ENCODE measurements at regions not wholly inside any gene's neighbourhood (a gene's known extent, or its start where the extent isn't known, plus 50 kb on each side); places are given as distances from the start of the nearest gene placed in this dataset.

DNA sequence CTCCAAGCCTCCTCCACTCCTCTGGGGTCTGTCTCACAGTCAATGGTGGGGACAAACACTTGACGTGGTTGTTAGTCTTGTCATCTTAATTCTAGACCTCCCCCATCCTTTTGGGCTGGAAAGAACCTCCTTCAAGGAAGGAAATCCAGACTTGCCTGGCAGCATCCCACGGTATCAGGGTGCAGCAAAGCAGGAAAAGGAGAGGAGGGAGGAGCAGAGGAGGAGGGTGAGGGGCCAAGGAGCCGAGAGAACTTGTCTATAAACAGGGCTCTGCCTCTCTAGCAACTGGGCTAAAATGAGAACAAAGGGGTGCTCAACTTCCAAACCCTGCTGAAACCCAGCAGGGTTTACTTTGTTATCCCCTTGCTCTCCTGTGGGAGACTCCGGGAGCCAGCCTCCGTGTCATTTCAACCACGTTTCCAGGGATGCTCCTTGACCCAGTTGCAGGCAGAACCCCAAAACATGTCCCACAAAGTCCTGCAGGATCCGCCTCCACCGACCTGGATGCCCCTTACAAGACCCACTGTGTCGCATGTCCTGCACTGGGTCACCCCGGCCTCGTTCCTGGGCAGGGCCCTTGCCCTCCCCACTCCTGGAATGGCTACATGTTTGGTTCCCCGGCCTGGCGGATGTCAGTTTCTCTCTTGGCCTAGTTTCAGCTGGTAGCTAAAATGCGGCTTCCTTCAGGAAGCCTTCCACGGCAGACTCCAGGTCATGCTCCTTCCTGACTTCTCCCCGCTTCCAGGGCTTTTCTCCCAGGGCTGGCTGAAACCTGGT, 69.7 kb upstream of the MGMT start:
- DNase-seq, result no peak

DNA sequence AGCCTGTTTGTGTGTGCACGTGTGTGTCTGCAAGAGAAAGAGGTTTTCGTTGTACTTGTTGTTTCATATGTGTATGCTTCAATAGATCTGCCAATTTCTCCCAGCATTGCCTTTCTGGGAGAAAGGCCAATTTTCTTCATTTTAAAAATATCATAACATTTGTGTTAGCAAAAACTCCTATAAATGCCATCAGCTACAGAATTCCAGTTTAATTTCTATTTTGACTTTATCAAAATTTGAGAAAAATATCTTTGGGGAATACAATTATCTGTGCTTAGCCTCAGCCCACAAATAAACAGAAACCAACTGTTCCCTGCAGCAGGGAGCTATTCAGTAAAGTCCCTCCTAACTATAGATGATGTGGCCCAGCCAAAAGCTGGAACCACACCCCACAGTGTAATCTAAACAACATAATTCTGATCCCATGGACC, 68.3 kb upstream of the MGMT start:
- DNase-seq, result no peak

DNA sequence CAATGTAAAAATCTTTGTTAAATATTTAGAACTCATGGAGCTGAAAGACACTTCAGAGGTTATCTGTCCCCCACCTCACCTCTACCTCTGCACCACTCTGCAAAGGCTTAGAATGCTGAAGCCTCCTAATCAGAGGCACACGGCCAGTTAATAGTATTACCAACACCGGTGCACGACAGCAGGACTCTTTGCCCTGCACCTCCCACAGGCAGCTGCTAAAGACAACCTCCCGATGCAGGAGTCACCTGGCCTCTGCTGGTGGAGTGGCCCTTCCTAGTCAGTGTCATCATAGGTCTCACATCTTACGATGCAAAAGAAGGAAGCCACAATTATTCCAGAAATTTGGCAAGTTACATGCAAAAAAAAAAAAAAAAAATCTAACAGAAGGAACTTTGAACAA, 66.6 kb upstream of the MGMT start:
- DNase-seq, result no peak

DNA sequence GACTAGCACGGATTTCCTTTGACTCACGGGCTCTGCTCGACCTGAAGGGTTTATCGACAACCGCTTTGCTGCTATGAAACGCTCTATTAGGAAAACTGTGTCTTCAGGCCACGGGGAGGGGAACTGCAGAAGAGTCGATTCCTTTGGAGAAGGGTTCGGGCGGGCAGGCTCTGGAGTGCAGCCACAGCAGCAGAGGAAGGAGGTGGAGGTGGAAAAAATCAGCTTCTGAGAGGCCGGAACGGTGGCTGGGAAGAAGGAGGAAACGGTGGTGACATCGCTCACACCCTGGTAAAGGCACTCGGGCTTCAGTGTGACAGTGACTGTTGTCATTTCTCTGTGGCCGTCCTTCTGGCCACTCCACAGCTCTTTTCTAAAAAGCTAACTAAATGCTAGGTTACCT, 64.6 kb upstream of the MGMT start:
- DNase-seq, result no peak

DNA sequence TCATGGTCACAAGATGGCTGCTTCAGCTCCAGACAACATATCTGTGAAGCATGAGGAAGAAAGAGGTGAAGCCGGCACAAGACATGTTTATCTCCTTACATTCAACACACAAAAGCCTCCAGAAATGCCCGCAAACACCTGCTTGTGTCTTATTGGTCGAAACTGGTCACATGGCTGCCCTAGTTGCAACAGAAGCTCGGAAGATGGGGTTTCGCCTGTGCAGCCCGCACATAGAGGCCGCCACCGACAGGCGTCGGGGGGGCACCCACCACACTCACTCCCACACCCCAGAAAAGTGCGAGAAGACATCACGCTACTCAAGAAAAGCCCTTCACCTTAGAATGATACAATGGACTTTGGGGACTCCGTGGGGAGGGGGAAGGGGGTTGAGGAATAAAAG, 63.0 kb upstream of the MGMT start:
- no peak for DNase-seq

DNA sequence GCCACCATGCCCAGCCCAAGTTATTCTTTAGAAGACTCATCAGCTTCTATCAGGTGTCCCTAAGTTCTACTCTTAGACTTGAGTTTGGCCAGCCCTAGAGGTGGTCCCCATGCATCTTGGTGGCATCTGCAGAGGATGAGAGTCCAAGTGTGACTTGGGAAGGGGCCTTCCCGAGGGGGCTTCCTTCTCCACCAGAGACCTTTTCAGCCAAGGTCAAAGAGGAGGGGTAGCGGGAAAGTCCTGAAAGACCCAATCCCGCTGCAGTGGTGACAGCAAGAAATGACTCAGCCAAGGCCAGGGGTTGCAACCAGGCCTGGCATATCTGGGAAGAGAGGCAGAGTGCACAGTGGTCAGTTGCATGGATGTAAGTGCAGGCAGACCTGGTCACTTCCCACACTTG, 61.7 kb upstream of the MGMT start:
- DNase-seq, result no peak

DNA sequence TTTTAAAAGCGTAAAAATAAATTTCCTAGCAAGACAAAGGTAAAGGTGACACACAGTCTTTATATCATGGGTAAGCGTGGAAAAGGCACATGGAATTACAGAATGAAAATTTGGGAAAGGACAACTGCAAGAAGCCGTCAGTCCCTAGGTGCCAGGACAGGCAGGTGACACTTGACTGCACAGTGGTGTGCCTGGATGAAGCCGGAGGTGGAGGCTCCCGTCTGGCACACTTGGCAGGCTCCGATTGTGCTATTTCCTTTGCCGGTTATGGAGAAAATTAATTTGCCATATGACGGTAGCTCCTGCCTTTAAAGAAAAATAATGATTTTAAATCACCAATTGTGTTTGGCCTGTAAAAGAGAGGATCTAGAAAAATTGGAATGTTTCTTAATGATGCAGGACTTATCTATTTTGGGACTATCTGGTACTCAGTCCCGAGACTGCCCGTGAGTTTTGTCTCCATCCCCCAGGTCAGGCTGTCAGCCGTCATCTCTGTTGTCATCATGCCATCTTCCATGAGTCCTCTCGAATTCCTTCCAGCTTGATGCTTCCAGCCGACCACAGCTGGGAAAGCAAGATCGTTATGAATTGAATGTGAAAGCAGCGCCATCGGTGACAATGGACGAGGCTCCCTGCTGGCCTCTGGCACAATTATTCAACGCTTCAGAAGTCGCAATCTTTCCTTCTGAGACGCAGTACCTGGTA, 56.2 kb upstream of the MGMT start:
- DNase-seq, result no peak

DNA sequence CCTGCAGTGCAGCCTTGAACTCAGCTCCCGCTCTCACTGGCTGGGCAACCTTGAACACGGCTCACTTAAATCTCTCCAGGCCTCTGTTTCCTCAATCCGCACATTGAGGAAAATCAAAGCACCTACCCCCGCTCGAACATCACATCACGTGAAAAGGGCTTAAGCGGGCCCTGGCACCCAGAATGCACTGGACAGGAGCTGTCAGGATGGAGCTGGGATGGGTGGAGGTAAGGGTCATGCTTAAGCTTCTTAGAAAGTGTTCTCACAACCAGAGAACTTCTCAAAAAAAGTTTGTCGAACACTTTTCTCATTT, 55.7 kb upstream of the MGMT start:
- DNase-seq, result no peak

DNA sequence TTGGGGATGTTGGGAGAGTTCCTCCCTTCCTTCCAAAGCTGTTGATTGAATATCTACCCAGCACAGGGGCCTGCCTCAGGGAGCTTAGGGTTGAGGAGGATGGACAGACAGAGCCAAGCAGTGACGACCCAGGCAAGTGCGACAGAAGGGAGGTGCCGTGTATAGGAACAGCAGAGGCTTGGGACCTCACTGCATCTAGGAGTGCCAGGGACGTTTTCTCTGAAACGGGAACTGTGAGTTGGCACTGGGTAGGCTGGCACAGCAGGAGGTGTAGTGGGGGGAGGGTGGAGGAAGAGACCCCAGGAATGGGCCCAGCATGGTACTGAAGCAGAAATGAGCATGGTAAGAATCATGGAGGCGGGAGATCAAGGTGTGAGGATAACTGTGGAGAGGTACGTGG, 55.3 kb upstream of the MGMT start:
- no peak for DNase-seq

DNA sequence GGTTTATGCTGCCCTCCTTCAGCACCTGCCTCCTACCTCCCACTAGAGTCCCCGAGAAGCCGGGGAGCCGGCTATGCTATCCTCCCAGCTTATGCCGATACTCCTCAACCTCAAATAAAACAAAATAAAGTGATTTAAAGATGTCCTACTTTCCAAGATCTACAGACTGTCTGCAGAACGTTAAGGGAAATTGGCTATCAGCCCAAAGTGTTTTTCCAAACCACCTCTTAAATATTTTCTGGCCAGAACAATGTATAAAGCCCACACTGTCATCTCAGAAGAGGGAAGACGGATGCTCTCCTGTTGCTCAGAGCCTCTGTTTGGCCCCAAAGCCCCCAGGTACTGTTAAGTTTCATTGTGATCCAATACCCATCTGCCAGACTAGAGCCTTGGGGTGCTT, 54.0 kb upstream of the MGMT start:
- no peak for DNase-seq

DNA sequence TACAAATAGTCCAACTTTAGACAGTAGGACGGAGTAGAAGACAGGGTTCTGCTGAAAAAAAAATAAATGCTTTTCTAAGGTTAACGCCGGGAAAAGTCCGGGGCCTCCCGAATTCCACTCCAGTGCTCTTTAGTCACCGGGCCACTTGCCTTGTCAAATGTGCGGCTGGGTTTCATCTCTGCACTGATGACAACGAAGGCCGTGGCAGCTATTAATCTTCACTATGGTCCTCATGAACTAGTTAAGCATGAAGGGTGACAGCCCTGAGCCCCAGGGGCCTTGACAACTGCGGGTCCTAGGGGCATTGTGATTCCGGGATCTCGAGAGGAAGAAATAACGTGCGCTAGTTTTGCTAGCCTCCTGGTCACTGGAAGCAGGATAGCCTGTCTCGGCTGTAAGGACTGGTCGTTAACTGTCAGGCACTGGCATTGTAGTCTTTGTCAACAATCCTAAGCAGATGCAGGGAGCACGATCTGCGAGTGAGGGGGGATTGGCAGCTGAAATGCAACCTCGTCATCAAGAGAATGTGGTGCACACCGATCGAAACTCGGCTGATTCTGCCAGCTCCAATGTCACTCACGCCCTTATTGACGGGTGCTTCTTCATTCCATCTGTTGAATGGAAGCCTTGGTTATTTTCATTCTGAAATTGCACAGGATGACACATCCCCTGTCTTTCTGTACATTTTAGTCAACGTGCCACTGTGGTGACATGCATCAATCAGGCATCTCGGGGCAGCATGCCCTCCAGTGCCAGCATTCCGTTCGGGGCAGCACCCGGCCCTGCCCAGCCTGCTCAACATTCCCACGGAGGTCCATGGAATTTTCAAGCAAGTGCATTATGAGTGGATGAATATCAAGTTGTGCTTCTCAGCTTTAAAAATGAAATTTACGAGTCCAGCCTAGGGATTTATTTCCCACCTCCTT, 51.6 kb upstream of the MGMT start:
- DNase-seq, result no peak

DNA sequence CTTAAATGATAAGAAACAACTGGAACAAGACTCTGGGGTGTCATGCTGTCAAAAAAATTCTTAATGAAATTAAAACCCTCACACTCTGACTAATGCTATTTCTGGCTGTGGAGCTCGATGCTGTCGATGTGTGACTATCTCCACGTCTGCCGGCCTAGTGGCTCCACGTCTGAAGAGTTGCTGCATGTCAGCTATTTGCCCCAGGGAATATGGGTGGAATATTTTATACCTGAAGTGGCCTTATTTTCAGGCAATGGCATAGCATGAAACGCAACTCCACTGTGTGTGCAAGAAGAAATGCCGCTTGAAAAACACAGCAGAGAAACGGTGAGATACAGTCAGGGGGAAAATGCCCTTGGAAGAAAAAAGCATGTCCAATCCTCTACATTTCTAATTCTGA, 50.9 kb upstream of the MGMT start:
- DNase-seq, result no peak

DNA sequence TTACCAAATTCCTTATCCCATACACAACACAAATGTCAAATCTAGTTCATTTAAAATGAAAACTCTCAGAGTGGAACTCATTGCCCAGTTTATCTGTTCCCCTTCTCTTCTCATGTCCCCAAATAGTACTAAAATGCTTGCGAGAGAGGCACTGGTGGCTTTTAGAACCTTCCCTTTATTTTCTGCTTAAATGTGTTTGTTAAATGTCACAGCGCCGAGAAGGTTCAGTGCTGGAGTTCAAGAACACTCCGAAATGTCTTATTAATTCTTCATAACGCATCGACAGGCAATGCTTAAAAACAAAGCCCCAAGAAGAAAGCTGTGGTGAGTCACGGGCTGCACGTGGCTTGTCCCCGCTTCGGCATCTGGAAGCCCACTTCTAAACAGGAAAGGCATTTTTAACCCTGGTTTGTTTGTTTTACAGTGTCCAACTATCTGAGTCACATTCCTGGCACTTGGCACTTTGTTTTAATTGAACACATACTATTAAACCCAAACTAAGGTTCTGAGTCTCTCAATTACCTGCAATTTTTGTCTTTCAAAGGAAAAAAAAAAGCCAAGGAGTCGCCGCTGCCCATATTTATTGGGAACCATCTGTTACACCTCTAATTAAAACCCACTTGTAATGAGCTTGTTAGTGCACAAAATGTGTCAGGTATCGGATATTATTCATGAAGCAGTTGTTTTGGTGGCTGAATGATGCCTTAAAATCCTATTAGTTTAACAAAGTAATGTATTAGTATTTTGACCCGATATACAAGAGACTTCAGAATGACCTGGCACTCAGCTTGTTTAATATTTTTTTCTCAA, 49.9 kb upstream of the MGMT start:
- DNase-seq, result no peak
